Central memory CD8-positive, alpha-beta T cell (primary cell): ENCODE measurements at regions not wholly inside any gene's neighbourhood (a gene's known extent, or its start where the extent isn't known, plus 50 kb on each side); places are given as distances from the start of the nearest gene placed in this dataset.

Experiments
- ATAC-seq: fragments of 150-1000 bp; cut with Tn5 transposase; replicated peaks from 2 replicates; pipeline ENCODE4 v1.10.0; 2022; ENCODE audit warnings: mild to moderate bottlenecking, moderate FRiP score, moderate number of reproducible peaks; ENCODE audit not compliant: poor library complexity, severe bottlenecking; ENCODE audit errors: extremely low read depth
- DNase-seq, 2 donors: peaks; one replicate each; pipeline ENCODE4 v3.0.0; 2021; ENCODE audit warnings: low spot score in 2 of 2
- H3K27ac Mint-ChIP-seq: one replicate; pipeline ENCODE4 v1.8.0; 2022; ENCODE audit warnings: low read depth, mild to moderate bottlenecking, moderate library complexity, mixed read lengths
- H3K27me3 Mint-ChIP-seq: one replicate; pipeline ENCODE4 v1.8.0; 2022; ENCODE audit warnings: mixed read lengths
- H3K36me3 Mint-ChIP-seq: one replicate; pipeline ENCODE4 v1.8.0; 2022; ENCODE audit warnings: mild to moderate bottlenecking, moderate library complexity, mixed read lengths; ENCODE audit not compliant: insufficient read depth
- H3K4me1 Mint-ChIP-seq: one replicate; pipeline ENCODE4 v1.8.0; 2022; ENCODE audit warnings: mixed read lengths
- H3K4me3 Mint-ChIP-seq: one replicate; pipeline ENCODE4 v1.8.0; 2022; ENCODE audit warnings: mild to moderate bottlenecking, moderate library complexity, mixed read lengths
- H3K9me3 Mint-ChIP-seq: one replicate; pipeline ENCODE4 v1.8.0; 2022; ENCODE audit warnings: mixed read lengths

DNA sequence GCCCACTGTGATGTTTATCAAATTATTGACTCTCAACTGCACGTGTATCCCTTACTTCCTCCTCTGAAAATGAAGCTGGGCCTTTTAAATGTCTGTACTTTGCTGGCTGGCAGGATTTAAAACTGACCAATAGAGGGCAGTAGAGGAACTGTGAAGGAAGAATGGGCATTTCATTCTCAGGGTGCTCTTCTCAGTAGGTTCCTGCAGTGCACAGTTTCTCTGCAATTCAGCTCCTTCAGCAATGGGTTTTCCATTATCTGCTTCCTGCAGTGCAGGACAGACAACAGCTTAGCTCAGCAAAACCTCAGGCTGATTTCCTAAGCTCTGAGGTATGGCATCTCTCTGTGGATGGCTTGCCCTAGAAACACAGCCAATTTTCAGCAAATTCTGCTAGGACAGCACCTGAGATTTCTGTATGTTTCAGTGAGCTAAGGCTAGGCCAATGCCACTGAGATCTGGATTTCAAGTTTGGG, 298.4 kb upstream of the PRDM9 start:
- no peak for DNase-seq
- no peak overlapping the region for H3K27ac Mint-ChIP-seq
- ATAC-seq: no peak

DNA sequence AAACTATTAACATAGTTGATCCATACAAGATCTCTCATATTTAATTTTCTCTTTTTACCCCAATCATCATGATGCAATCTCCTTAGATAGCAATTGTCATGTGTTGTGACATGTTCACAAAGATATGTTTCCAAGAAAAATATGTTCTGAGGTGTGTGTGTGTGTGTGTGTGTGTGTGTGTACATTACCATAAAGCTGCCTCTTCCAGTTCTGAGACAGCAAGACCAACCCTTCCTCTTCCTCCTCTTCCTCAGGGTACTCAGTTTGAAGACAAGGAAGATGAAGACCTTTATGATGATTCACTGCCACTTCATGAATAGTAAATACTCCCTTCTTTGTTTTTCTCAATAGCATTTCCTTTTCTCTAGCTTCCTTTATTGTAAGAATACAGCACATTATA, 303.3 kb upstream of the PRDM9 start:
- H3K27ac Mint-ChIP-seq: no peak overlapping the region
- no peaks in the 10 kb centered on the region for H3K4me1 Mint-ChIP-seq
- H3K9me3 Mint-ChIP-seq: peaks cover 24% of the 10 kb centered on the region
- no peaks in the 10 kb centered on the region for H3K27me3 Mint-ChIP-seq
- no peaks in the 10 kb centered on the region for H3K36me3 Mint-ChIP-seq
- DNase-seq (no peak), ATAC-seq (no peak)
- H3K4me3 Mint-ChIP-seq: no peak overlapping the region

More for the DNA sequence above, 298.4 kb upstream of the PRDM9 start:
- Mint-ChIP-seq H3K36me3 (no peaks in the 10 kb centered on the region), H3K4me1 (no peaks in the 10 kb centered on the region), H3K9me3 (peaks cover 37% of the 10 kb centered on the region), H3K27me3 (no peaks in the 10 kb centered on the region), H3K4me3 (no peak overlapping the region)

DNA sequence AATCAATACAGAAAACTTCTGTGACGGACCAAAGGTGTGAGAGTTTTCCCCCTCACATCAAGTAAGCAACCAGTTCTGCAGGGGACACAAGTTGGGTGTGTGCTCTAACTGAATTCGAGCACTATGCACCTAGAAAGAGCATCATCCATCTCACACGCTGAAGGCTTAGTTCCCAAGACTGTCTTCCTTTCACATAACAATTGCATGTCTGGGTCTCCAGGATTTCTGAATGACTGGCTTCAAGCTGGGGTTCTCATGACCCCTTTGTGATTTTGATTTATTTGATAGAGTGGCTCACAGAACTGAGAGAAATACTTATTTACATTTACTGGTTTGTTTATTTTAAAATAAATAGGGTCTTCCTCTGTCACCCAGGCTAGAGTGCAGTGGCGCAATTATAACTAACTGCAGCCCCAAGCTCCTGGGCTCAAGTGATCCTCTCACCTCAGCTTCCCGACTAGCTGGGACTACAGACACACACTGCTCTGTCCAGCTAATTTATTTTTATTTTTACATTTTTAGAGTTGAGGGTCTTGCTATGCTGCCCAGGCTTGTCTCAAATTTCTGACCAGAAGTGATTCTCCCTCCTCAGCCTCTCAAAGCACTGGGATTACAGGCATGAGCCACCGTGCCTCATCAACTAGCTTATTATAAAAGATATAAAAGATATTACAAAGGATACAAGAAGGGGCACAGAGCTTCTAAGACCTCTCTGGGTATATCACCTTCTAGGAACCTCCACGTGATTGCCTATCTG, 316.7 kb upstream of the CDH12 start:
- Mint-ChIP-seq H3K27me3 (no peaks in the 10 kb centered on the region), H3K4me1 (no peaks in the 10 kb centered on the region), H3K36me3 (no peaks in the 10 kb centered on the region), H3K9me3 (peaks cover 7% of the 10 kb centered on the region), H3K4me3 (no peak overlapping the region), H3K27ac (no peak overlapping the region)
- no peak for DNase-seq
- no peak for ATAC-seq

DNA sequence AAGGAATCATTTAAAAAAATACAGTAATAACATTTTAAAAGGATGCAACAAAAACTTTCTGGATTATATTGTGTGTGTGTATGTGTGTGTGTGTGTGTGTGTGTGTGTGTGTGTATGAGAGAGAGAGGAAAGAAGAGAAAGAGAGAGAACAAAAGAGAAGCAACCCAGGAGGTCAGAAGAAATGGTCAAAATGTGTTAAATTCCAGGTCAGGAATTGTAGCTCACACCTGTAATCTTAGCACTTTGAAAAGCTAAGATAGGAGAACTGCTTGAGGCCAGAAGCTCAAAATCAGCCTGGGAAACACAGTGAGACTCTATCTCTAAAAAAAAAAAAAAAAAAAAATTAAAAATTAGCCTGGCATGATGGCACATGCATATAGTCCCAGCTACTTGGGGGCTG, 311.8 kb upstream of the CDH12 start:
- no peak overlapping the region for H3K4me3 Mint-ChIP-seq
- peaks cover 2% of the 10 kb centered on the region for H3K36me3 Mint-ChIP-seq
- H3K27ac Mint-ChIP-seq: no peak overlapping the region
- H3K9me3 Mint-ChIP-seq: no peaks in the 10 kb centered on the region
- no peaks in the 10 kb centered on the region for H3K27me3 Mint-ChIP-seq
- ATAC-seq (no peak), DNase-seq (no peak)
- H3K4me1 Mint-ChIP-seq: no peaks in the 10 kb centered on the region

DNA sequence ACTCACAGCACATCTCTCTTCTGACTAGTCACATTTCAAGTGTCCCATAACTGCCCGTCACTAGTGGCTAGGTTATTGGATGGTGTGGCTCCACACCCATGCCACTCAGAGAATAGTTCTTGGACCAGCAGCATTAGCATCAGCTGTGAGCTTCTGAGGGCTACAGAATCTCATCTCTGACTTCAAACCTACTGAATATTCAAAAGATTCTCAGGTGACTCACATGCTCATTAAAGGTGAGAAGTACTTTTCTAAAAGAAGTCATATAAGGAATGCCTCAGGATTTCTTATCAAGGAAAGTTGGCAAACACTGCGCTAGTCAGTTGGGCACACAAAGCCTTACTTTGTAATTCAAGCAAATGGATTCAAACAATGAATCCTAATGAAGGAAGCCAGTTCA, 305.0 kb upstream of the CDH12 start:
- H3K9me3 Mint-ChIP-seq: no peaks in the 10 kb centered on the region
- H3K27ac Mint-ChIP-seq: no peak overlapping the region
- H3K27me3 Mint-ChIP-seq: no peaks in the 10 kb centered on the region
- DNase-seq (no peak), ATAC-seq (no peak)
- peaks cover 2% of the 10 kb centered on the region for H3K36me3 Mint-ChIP-seq
- no peaks in the 10 kb centered on the region for H3K4me1 Mint-ChIP-seq
- no peak overlapping the region for H3K4me3 Mint-ChIP-seq

DNA sequence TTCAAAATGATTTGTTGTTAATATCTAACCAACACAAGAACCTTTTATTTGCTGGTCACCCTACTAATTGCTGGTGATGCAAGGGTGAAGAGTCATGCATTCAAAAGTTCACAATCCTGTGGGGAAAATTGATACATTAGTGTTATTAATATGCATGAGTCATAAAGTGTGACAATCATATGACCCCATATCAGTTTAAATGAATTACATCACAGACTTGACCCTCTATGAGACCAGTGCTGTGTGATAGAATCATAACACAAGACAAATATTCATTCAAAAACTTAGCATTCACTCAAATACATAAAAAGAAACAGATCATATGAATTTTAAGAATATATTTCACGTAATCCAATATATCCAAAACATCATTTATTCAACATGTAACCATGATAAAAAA, 304.6 kb upstream of the CDH12 start:
- H3K9me3 Mint-ChIP-seq: no peaks in the 10 kb centered on the region
- no peak overlapping the region for H3K27ac Mint-ChIP-seq
- no peaks in the 10 kb centered on the region for H3K27me3 Mint-ChIP-seq
- peaks cover 2% of the 10 kb centered on the region for H3K36me3 Mint-ChIP-seq
- H3K4me3 Mint-ChIP-seq: no peak overlapping the region
- H3K4me1 Mint-ChIP-seq: no peaks in the 10 kb centered on the region
- no peak for DNase-seq
- no peak for ATAC-seq

DNA sequence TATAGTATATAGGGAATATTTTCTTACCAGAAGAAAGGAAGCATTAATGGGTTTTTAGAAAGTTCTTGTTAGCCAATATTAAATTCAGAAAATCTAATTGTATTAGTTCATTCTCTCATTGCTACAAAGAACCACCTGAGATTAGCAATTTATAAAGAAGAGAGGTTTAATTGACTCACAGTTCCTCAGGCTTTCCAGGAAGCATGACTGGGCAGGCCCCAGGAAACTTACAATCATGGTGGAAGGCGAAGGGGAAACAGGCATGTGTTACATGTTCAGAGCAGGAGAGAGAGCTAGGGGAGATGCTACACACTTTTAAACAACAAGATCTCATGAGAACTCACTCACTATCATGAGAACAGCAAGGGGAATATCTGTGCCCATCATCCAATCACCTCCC, 304.0 kb upstream of the CDH12 start:
- ATAC-seq (no peak), DNase-seq (no peak)
- Mint-ChIP-seq H3K27me3 (no peaks in the 10 kb centered on the region), H3K27ac (no peak overlapping the region), H3K4me1 (no peaks in the 10 kb centered on the region), H3K9me3 (no peaks in the 10 kb centered on the region), H3K4me3 (no peak overlapping the region), H3K36me3 (peaks cover 2% of the 10 kb centered on the region)

DNA sequence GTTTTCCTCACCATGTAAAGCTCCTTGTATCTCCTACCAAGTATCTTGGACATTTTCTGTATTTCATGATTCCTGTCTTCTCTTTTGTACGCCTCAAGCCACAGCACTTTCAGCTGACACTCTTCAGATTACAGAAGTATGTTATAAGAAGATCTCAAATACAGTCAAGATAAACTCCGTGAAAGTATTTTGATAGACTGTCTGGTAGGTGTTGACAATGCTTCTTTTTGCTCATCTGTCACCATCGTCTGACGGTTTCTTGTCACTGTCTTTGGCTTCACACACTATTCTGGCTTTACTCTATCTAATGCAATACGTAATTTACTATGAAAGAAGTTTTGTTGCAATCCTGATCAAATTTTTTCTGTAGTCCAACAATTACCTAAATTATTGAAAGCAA, 294.5 kb upstream of the CDH12 start:
- H3K4me1 Mint-ChIP-seq: no peaks in the 10 kb centered on the region
- H3K4me3 Mint-ChIP-seq: no peak overlapping the region
- DNase-seq (no peak), ATAC-seq (no peak)
- H3K27me3 Mint-ChIP-seq: no peaks in the 10 kb centered on the region
- H3K27ac Mint-ChIP-seq: no peak overlapping the region
- peaks cover 46% of the 10 kb centered on the region for H3K9me3 Mint-ChIP-seq
- no peaks in the 10 kb centered on the region for H3K36me3 Mint-ChIP-seq

DNA sequence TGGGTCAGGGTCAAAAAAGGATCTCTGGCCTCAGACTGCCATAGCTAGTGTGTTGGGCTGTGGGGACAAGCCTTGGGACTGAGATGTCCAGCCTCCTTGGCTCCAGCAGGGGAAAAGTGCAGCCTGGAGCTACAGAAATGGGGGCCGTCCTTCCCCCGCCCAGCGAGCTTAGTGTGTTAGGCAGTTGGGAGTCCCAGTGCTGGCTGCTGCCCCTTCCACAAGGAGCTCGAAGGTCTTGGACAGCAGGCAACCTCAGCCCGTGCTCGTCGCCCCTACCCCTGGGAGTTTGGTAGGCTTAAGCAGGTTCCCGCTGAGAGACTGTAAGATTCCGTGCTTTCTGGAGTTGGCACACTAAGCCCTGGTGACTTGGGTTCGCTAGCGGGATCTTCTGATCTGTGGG, 293.0 kb upstream of the CDH12 start:
- Mint-ChIP-seq H3K4me3 (no peak overlapping the region), H3K27me3 (no peaks in the 10 kb centered on the region), H3K4me1 (no peaks in the 10 kb centered on the region), H3K27ac (no peak overlapping the region), H3K36me3 (no peaks in the 10 kb centered on the region), H3K9me3 (peaks cover 46% of the 10 kb centered on the region)
- DNase-seq (no peak), ATAC-seq (no peak)

DNA sequence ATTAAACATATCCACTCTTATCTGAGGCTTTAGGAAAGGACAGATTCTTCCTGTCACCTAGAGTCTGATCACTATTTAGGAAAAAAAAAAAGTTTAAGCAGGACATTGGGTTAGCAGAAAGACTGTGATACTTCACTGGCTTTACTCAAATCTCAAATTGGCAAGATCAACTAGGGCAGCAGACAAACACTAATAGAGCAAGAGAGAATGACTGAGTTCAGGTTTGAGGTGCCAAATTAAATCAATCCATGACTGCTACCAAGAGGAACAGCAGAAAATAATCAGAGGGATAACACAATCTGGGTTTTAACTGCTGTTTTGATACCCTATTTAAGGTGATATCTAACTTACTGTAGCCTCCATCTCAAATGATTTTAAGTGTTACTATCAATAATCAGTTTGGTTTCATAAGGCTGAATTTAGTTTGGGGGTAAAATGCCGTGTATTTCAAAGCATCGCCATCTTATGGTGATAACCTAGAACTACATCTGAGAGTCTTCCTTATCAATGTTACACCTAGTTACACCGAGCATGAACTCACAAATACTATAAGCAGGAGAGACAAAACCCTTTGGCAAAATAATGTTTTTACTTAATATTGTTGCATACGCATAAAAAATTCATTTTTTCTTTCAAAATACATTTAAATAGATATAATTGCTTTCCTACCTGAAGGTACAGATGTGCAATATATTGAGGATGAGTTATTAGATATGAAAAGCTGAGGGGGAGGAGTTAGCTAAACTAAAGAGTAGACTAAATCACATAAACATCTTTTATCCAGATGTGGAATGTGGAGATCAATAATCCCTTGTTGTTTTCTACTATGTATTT, 286.4 kb upstream of the CDH12 start:
- Mint-ChIP-seq H3K9me3 (peaks cover 15% of the 10 kb centered on the region), H3K4me3 (no peak overlapping the region), H3K27me3 (no peaks in the 10 kb centered on the region), H3K36me3 (no peaks in the 10 kb centered on the region), H3K27ac (no peak overlapping the region), H3K4me1 (no peaks in the 10 kb centered on the region)
- no peak for ATAC-seq
- DNase-seq: no peak

DNA sequence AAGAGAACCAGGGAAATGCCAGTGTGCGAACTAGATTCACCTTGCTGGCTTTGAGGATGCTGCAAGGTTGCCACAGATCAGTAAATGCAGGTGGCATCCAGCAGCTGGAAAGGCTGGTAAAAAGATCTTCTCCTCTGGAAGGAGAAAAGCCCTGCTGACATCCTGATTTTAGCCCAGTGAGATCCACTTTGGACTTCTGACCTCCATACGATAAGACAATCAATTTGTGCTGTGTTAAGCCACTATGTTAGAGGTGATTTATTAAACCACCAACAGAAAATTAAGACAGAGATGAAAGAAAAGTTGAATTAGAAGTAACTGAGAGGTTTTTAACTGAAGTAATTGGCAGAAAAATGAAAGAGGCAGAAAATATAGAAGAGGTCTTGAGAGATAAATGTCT, 283.8 kb upstream of the CDH12 start:
- Mint-ChIP-seq H3K27ac (no peak overlapping the region), H3K4me3 (no peak overlapping the region), H3K27me3 (no peaks in the 10 kb centered on the region), H3K4me1 (no peaks in the 10 kb centered on the region), H3K9me3 (no peaks in the 10 kb centered on the region), H3K36me3 (no peaks in the 10 kb centered on the region)
- no peak for DNase-seq
- ATAC-seq: no peak

DNA sequence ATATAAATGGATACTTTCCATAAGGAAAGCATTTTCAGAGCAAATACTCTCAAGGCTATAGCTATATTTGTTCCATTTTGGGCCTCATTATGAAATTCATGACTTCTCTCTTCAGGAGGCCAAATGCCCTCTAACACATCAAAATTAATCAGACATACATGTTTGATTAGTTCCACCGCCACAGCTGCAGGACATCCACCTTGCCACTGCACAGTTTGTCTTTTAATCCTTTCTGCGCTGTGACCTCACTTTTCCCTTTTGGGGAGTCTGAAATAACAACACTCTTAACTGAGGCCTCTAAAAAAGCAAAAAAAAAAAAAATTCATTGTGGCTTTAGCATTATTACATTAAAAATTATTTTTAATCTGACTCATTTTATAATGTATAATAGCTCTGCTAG, 279.1 kb upstream of the CDH12 start:
- Mint-ChIP-seq H3K4me3 (no peak overlapping the region), H3K9me3 (no peaks in the 10 kb centered on the region), H3K36me3 (no peaks in the 10 kb centered on the region), H3K27ac (no peak overlapping the region), H3K4me1 (no peaks in the 10 kb centered on the region), H3K27me3 (no peaks in the 10 kb centered on the region)
- ATAC-seq (no peak), DNase-seq (no peak)

DNA sequence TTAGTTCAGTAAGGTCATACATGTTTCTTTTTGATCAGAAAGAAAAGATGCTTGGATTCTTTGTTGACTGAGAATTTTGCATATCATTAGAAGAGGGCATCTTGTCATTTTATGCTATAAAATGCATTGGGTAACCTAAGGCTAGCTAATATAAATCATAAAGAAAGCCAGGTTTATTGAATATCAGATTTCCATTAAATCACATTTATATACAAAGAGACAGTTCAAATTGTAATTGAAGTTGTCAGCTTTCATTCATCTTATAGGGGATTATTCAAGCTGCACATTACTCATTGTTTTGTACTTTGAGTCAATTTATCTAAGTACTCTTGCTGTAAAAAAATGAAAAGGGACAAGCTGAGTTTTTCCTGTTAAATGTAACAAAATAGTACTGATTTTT, 259.1 kb upstream of the CDH12 start:
- H3K27ac Mint-ChIP-seq: no peak overlapping the region
- H3K4me3 Mint-ChIP-seq: no peak overlapping the region
- DNase-seq (no peak), ATAC-seq (no peak)
- peaks cover 10% of the 10 kb centered on the region for H3K9me3 Mint-ChIP-seq
- no peaks in the 10 kb centered on the region for H3K4me1 Mint-ChIP-seq
- no peaks in the 10 kb centered on the region for H3K36me3 Mint-ChIP-seq
- no peaks in the 10 kb centered on the region for H3K27me3 Mint-ChIP-seq
